ENCODE measurements at regions not wholly inside any gene's neighbourhood (a gene's known extent, or its start where the extent isn't known, plus 50 kb on each side); places are given as distances from the start of the nearest gene placed in this dataset.

DNA sequence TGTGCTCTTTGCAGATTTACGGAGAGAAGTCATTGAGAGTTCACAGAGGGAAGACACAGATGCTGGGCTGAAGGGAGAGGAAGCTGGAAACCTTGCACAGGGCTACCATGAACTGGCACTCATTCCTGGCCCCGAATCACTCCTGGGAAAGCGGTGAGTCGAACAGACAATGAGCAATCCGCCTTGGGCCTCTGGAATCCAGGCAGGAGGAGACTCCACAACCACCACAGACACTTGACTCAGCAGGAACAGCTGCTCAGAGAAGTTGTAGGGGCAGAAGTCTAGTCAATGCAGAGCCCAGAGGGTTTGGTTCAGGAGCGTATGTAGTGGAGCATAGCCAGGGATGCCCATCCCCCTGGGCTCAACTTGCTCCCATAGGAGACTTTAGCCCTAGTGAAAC is 62.8 kb upstream of the GRIA3 start:
- TF ChIP-seq, protein P1, sequence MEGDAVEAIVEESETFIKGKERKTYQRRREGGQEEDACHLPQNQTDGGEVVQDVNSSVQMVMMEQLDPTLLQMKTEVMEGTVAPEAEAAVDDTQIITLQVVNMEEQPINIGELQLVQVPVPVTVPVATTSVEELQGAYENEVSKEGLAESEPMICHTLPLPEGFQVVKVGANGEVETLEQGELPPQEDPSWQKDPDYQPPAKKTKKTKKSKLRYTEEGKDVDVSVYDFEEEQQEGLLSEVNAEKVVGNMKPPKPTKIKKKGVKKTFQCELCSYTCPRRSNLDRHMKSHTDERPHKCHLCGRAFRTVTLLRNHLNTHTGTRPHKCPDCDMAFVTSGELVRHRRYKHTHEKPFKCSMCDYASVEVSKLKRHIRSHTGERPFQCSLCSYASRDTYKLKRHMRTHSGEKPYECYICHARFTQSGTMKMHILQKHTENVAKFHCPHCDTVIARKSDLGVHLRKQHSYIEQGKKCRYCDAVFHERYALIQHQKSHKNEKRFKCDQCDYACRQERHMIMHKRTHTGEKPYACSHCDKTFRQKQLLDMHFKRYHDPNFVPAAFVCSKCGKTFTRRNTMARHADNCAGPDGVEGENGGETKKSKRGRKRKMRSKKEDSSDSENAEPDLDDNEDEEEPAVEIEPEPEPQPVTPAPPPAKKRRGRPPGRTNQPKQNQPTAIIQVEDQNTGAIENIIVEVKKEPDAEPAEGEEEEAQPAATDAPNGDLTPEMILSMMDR (IDR thresholded peaks at IDR 0.05; ENCODE audit: insufficient read depth, low read length, poor library complexity, severe bottlenecking), result no peak
- no peak for TF ChIP-seq EZH2phosphoT487 (conservative IDR thresholded peaks at IDR 0.05; ENCODE audit: low read length)
